ENCODE measurements at regions not wholly inside any gene's neighbourhood (a gene's known extent, or its start where the extent isn't known, plus 50 kb on each side); places are given as distances from the start of the nearest gene placed in this dataset.

- FAIRE-seq = no peak
- 0% methylated on average over 1 of the region's 1 CpG for WGBS (ENCODE audit: missing lambda C conversion rate)
- no peaks in the 10 kb centered on the region for H3K4me1 ChIP-seq
- ATAC-seq = no peak
- ChIA-PET CTCF (no interaction called here), POLR2A (no interaction called here)
- no peak overlapping the region for H3K4me3 ChIP-seq
- TF ChIP-seq HEYL (CRISPR knock-in tag; IDR thresholded peaks at IDR 0.05) (no peak), POLR2AphosphoS2 (conservative IDR thresholded peaks at IDR 0.05; ENCODE audit: low read length) (no peak), FOSB (CRISPR knock-in tag; IDR thresholded peaks at IDR 0.05) (no peak), TFCP2L1 (CRISPR knock-in tag; IDR thresholded peaks at IDR 0.05) (no peak), HOXB13 (CRISPR knock-in tag; IDR thresholded peaks at IDR 0.05; ENCODE audit: low read depth) (no peak), ZSCAN20 (CRISPR knock-in tag; IDR thresholded peaks at IDR 0.05) (no peak), RARB (CRISPR knock-in tag; IDR thresholded peaks at IDR 0.05) (no peak), CTCF (IDR thresholded peaks at IDR 0.05) (no peak), SMC3 (IDR thresholded peaks at IDR 0.05) (no peak), PBX3 (IDR thresholded peaks at IDR 0.05) (no peak), JUNB (IDR thresholded peaks at IDR 0.05) (no peak), MAX (IDR thresholded peaks at IDR 0.05) (no peak)
- H3K4me2 ChIP-seq = no peak overlapping the region
- no peak overlapping the region for H3K27ac ChIP-seq
- DNase-seq (ENCODE audit: low read depth in 1 of 2, low spot score in 1 of 2) = no peak
- H3K9me3 ChIP-seq = no peaks in the 10 kb centered on the region
Observed at GRCh38 chrX:67346667-67347066, 197.2 kb upstream of the AR start.

GRCh38 chrX:67347145-67347544 is 196.7 kb upstream of the AR start:
- Histone ChIP-seq H3K4me1 (no peaks in the 10 kb centered on the region), H3K9me3 (no peaks in the 10 kb centered on the region), H3K4me3 (no peak overlapping the region), H3K27ac (no peak overlapping the region), H3K4me2 (no peak overlapping the region)
- ChIA-PET POLR2A (no interaction called here), CTCF (no interaction called here)
- TF ChIP-seq EP300 (IDR thresholded peaks at IDR 0.05) (no peak), PBX3 (IDR thresholded peaks at IDR 0.05) (no peak), CBX2 (IDR thresholded peaks at IDR 0.05; ENCODE audit: borderline replicate concordance, low read depth) (no peak), GATA3 (IDR thresholded peaks at IDR 0.05; ENCODE audit: borderline replicate concordance) (no peak), HOXB5 (CRISPR knock-in tag; IDR thresholded peaks at IDR 0.05) (no peak), HOXA7 (CRISPR knock-in tag; IDR thresholded peaks at IDR 0.05) (no peak), SMC3 (IDR thresholded peaks at IDR 0.05) (no peak), HEYL (CRISPR knock-in tag; IDR thresholded peaks at IDR 0.05) (no peak), RARB (CRISPR knock-in tag; IDR thresholded peaks at IDR 0.05) (no peak), NR3C1 (IDR thresholded peaks at IDR 0.05) (no peak), HOXB13 (CRISPR knock-in tag; IDR thresholded peaks at IDR 0.05; ENCODE audit: low read depth) (no peak)
- no peak for FAIRE-seq
- DNase-seq (ENCODE audit: low read depth in 1 of 2, low spot score in 1 of 2) = no peak
- ATAC-seq = no peak
- 40% methylated on average over 1 of the region's 1 CpG for WGBS (ENCODE audit: missing lambda C conversion rate)

GRCh38 chrX:67351411-67351810 is 192.4 kb upstream of the AR start:
- Histone ChIP-seq H3K27ac (no peak overlapping the region), H3K4me1 (no peaks in the 10 kb centered on the region), H3K4me2 (no peak overlapping the region), H3K9me3 (no peaks in the 10 kb centered on the region), H3K4me3 (no peak overlapping the region)
- no peak for FAIRE-seq
- no peak for ATAC-seq
- POLR2A ChIA-PET = no interaction called here
- DNase-seq (ENCODE audit: low read depth in 1 of 2, low spot score in 1 of 2) = no peak
- CTCF ChIA-PET = no interaction called here
- WGBS (ENCODE audit: missing lambda C conversion rate) = 0% methylated on average over 2 of the region's 2 CpGs
- TF ChIP-seq HOXB13 (CRISPR knock-in tag; IDR thresholded peaks at IDR 0.05; ENCODE audit: low read depth) = no peak
- TF ChIP-seq POLR2A (IDR thresholded peaks at IDR 0.05; ENCODE audit: low read length) = no peak
- no peak for TF ChIP-seq E2F6 (IDR thresholded peaks at IDR 0.05; ENCODE audit: borderline replicate concordance, low read depth)
- no peak for TF ChIP-seq HOXB5 (CRISPR knock-in tag; IDR thresholded peaks at IDR 0.05)
- TF ChIP-seq SREBF2 (IDR thresholded peaks at IDR 0.05) = no peak
- no peak for TF ChIP-seq EP300 (IDR thresholded peaks at IDR 0.05)
- no peak for TF ChIP-seq NFE2L2 (conservative IDR thresholded peaks at IDR 0.05; ENCODE audit: low read length)
- TF ChIP-seq MAFK (IDR thresholded peaks at IDR 0.05; ENCODE audit: partially characterized antibody) = no peak
- no peak for TF ChIP-seq HOXA7 (CRISPR knock-in tag; IDR thresholded peaks at IDR 0.05)
- no peak for TF ChIP-seq FOXS1 (CRISPR knock-in tag; IDR thresholded peaks at IDR 0.05)
- no peak for TF ChIP-seq ELK1 (IDR thresholded peaks at IDR 0.05; ENCODE audit: low read depth, low read length)
- no peak for TF ChIP-seq JUNB (IDR thresholded peaks at IDR 0.05)
- TF ChIP-seq RAD21 (conservative IDR thresholded peaks at IDR 0.05 in 1 of 2, IDR thresholded peaks at IDR 0.05 in 1 of 2) = no peak
- no peak for TF ChIP-seq GATA3 (IDR thresholded peaks at IDR 0.05; ENCODE audit: borderline replicate concordance)
- TF ChIP-seq ZSCAN20 (CRISPR knock-in tag; IDR thresholded peaks at IDR 0.05) = no peak
- no peak for TF ChIP-seq USF2 (IDR thresholded peaks at IDR 0.05)
- TF ChIP-seq NR3C1 (IDR thresholded peaks at IDR 0.05) = no peak
- no peak for TF ChIP-seq ATOH8 (CRISPR knock-in tag; IDR thresholded peaks at IDR 0.05; ENCODE audit: low read depth)
